ENCODE measurements at regions not wholly inside any gene's neighbourhood (a gene's known extent, or its start where the extent isn't known, plus 50 kb on each side); places are given as distances from the start of the nearest gene placed in this dataset.

DNA sequence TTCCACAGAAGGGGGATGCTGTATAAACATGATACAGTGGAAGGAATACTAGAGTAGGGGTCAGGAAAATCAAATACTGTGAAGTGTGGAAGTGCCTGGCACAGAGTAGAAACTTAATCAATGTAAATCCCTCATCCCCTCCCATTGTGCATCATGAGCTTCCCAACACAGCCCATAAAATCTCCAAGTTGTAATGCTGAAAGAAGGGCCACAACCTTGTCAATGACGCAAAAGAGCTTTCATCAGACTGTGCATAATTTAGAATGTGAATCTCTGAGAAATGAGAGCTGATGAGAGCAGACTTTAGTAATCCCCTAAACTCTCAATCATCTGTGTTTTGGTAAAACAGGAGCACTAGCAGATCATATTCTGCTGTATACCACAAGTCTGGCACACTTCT lies 105.2 kb upstream of the IMMP2L start:
- H2AK5ac ChIP-seq (ENCODE audit: insufficient read length, low read length), result no peak overlapping the region
- H2BK20ac ChIP-seq (ENCODE audit: low read depth, low read length, poor library complexity, severe bottlenecking), result no peak overlapping the region
- no peaks in the 10 kb centered on the region for H3K36me3 Mint-ChIP-seq (ENCODE audit: insufficient read depth in 1 of 3, low read depth in 3 of 3)
- no peak overlapping the region for H3K4me2 ChIP-seq (ENCODE audit: insufficient read depth, insufficient read length, low read length)
- no peaks in the 10 kb centered on the region for H3K9me3 ChIP-seq (ENCODE audit: control insufficient read depth, low read depth, low read length)
- H3K9ac ChIP-seq (ENCODE audit: extremely low read depth, insufficient read length, low read length), result no peak overlapping the region
- no peak overlapping the region for H3K14ac ChIP-seq (ENCODE audit: insufficient read depth, low read length)
- no peaks in the 10 kb centered on the region; the same call in 1 of the 2 replicates for H3K27me3 Mint-ChIP-seq (ENCODE audit: low read depth)
- no peak overlapping the region for H2BK120ac ChIP-seq (ENCODE audit: low read depth, low read length, poor library complexity, severe bottlenecking)
- H4K91ac ChIP-seq (ENCODE audit: insufficient read length, low read depth, low read length), result no peak overlapping the region
- no peak overlapping the region for H3K4ac ChIP-seq (ENCODE audit: low read depth, low read length)
- no peak overlapping the region for H4K8ac ChIP-seq (replicated peaks; ENCODE audit: insufficient read length, low read depth, low read length)
- no peak overlapping the region for H3K18ac ChIP-seq (ENCODE audit: insufficient read length, low read depth, low read length)
- H3K27ac ChIP-seq (ENCODE audit: insufficient read length, low read depth, low read length), result no peak overlapping the region
- WGBS (ENCODE audit: extremely low coverage, insufficient read length, low lambda C conversion rate), result no CpG with 5 or more reads among the region's 1 CpG
- H4K5ac ChIP-seq (ENCODE audit: insufficient read length, low read depth, low read length), result no peak overlapping the region
- H3K27ac Mint-ChIP-seq, result no peak overlapping the region
- H2AFZ ChIP-seq (ENCODE audit: low read length), result no peak overlapping the region
- no peaks in the 10 kb centered on the region for H3K9me3 Mint-ChIP-seq
- H3K23me2 ChIP-seq (ENCODE audit: insufficient read length, low read depth, low read length, poor library complexity, severe bottlenecking), result no peaks in the 10 kb centered on the region
- H3K4me3 Mint-ChIP-seq, result no peak overlapping the region
- H2BK5ac ChIP-seq (ENCODE audit: insufficient read length, low read length), result no peak overlapping the region
- H3K27me3 ChIP-seq (ENCODE audit: insufficient read depth, low read length), result no peaks in the 10 kb centered on the region
- DNase-seq, result no peak
- peaks cover 32% of the 10 kb centered on the region in 2 experiments for H3K4me1 Mint-ChIP-seq
- no peaks in the 10 kb centered on the region for H3K79me1 ChIP-seq (ENCODE audit: insufficient read depth, low read depth, low read length, poor library complexity, severe bottlenecking)
- H3K4me1 ChIP-seq (ENCODE audit: insufficient read depth, low read length), result no peaks in the 10 kb centered on the region
- TF ChIP-seq, protein P1, sequence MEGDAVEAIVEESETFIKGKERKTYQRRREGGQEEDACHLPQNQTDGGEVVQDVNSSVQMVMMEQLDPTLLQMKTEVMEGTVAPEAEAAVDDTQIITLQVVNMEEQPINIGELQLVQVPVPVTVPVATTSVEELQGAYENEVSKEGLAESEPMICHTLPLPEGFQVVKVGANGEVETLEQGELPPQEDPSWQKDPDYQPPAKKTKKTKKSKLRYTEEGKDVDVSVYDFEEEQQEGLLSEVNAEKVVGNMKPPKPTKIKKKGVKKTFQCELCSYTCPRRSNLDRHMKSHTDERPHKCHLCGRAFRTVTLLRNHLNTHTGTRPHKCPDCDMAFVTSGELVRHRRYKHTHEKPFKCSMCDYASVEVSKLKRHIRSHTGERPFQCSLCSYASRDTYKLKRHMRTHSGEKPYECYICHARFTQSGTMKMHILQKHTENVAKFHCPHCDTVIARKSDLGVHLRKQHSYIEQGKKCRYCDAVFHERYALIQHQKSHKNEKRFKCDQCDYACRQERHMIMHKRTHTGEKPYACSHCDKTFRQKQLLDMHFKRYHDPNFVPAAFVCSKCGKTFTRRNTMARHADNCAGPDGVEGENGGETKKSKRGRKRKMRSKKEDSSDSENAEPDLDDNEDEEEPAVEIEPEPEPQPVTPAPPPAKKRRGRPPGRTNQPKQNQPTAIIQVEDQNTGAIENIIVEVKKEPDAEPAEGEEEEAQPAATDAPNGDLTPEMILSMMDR (conservative IDR thresholded peaks at IDR 0.05), result no peak
- no peak overlapping the region for H3K56ac ChIP-seq (ENCODE audit: insufficient read length, low read depth, low read length)
- no peaks in the 10 kb centered on the region for H4K20me1 ChIP-seq (ENCODE audit: control insufficient read depth, insufficient read depth, insufficient read length)
- H3T11ph ChIP-seq (ENCODE audit: low read length), result no peak overlapping the region
- H2BK12ac ChIP-seq (ENCODE audit: insufficient read length, low read depth, low read length), result no peak overlapping the region
- H3K79me2 ChIP-seq (ENCODE audit: insufficient read depth, low read length), result no peaks in the 10 kb centered on the region
- H3K23ac ChIP-seq (ENCODE audit: insufficient read length, low read depth, low read length), result no peak overlapping the region
- no peak overlapping the region for H2BK15ac ChIP-seq (ENCODE audit: low read depth, low read length)
